ENCODE measurements at regions not wholly inside any gene's neighbourhood (a gene's known extent, or its start where the extent isn't known, plus 50 kb on each side); places are given as distances from the start of the nearest gene placed in this dataset.

DNA sequence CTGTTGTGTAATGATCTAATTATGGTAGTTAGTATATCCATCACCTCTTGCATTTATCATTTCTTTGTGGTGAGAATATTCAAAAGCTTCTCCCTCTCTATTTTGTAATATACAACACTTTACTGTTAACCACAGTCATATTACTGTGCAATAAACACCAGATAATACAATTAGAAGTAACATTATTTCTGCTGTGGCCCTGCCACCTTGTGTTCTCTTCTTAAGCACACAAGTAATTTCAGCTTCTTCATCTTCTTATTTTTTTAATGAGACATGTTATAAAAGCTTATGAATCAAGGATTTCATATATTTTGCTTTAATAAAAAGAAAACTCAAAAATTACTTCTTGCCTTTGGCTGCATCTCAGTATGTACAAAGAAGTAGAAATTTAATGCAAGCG is 675.2 kb upstream of the INTU start:
- TF ChIP-seq, protein P1, sequence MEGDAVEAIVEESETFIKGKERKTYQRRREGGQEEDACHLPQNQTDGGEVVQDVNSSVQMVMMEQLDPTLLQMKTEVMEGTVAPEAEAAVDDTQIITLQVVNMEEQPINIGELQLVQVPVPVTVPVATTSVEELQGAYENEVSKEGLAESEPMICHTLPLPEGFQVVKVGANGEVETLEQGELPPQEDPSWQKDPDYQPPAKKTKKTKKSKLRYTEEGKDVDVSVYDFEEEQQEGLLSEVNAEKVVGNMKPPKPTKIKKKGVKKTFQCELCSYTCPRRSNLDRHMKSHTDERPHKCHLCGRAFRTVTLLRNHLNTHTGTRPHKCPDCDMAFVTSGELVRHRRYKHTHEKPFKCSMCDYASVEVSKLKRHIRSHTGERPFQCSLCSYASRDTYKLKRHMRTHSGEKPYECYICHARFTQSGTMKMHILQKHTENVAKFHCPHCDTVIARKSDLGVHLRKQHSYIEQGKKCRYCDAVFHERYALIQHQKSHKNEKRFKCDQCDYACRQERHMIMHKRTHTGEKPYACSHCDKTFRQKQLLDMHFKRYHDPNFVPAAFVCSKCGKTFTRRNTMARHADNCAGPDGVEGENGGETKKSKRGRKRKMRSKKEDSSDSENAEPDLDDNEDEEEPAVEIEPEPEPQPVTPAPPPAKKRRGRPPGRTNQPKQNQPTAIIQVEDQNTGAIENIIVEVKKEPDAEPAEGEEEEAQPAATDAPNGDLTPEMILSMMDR (IDR thresholded peaks at IDR 0.05 in 4 of 5, conservative IDR thresholded peaks at IDR 0.05 in 1 of 5), result no peak
- no peak for TF ChIP-seq POLR2A (IDR thresholded peaks at IDR 0.05)
